GM12878 (cell line): ENCODE measurements at regions not wholly inside any gene's neighbourhood (a gene's known extent, or its start where the extent isn't known, plus 50 kb on each side); places are given as distances from the start of the nearest gene placed in this dataset.

ENCODE experiments used
- ATAC-seq: fragments of 200-7000 bp; cut with Tn5 transposase; 3 replicates; pipeline ENCODE4 v1.9.1; 2020; ENCODE audit warnings: mild to moderate bottlenecking, moderate library complexity
- BruUV-seq: library from RNA; stranded (reverse); fragments of 400-500 nt; replicated peaks from 2 replicates; lab custom pipeline; 2021; lab: Mats Ljungman, UMichigan
- CTCF ChIA-PET: fragments of 300-600 bp; sonication (Branson Sonifier 250); formaldehyde crosslinking; extraction: SDS; loops from one replicate; lab custom pipeline; 2021; ENCODE audit warnings: inconsistent platforms; lab: Yijun Ruan, JAX
- POLR2A ChIA-PET: fragments of 350-600 bp; formaldehyde crosslinking; extraction: SDS; loops from one replicate; lab custom pipeline; 2021; ENCODE audit warnings: inconsistent platforms; lab: Charles Lee
- RAD21 ChIA-PET: fragments of 300-600 bp; sonication (Branson Sonifier 250); formaldehyde crosslinking; loops from one replicate; lab custom pipeline; 2023; ENCODE audit warnings: antibody characterized with exemption; ENCODE audit not compliant: unreplicated experiment; lab: Charles Lee
- SMC1A ChIA-PET: fragments of 300-600 bp; sonication (Branson Sonifier 250); formaldehyde crosslinking; loops from one replicate; lab custom pipeline; 2023; ENCODE audit not compliant: unreplicated experiment, uncharacterized antibody; lab: Charles Lee
- DNase-seq: peaks from one replicate; pipeline ENCODE4 v3.0.0-alpha.2; 2011; ENCODE audit warnings: low read depth, low spot score
- FAIRE-seq: peaks from 3 replicates; lab custom pipeline; 2011; peaks lifted over from hg19 to GRCh38; lab: Jason Lieb, UNC
- H2AFZ ChIP-seq: 2 replicates; pipeline ENCODE4 v1.6.0; 2011; ENCODE audit warnings: low read depth, low read length, control low read depth; ENCODE audit not compliant: control insufficient read depth
- H3K27ac ChIP-seq: 2 replicates; pipeline ENCODE4 v1.5.1; 2011; ENCODE audit warnings: control low read depth; ENCODE audit not compliant: control insufficient read depth, insufficient read depth
- H3K27me3 ChIP-seq, 2 experiments: replicated peaks in 1 of 2; 2 replicates each; pipeline versions ENCODE4 v1.6.0 to v1.6.1; 2011; ENCODE audit warnings: low read length in 1 of 2; ENCODE audit not compliant: control insufficient read depth in 2 of 2, insufficient read depth in 2 of 2
- H3K36me3 ChIP-seq, 2 experiments: 2 replicates each; pipeline ENCODE4 v1.5.1; 2011; ENCODE audit warnings: low read length in 1 of 2; ENCODE audit not compliant: control insufficient read depth in 2 of 2, insufficient read depth in 2 of 2
- H3K4me1 ChIP-seq: 2 replicates; pipeline ENCODE4 v1.6.1; 2011; ENCODE audit warnings: mild to moderate bottlenecking, low read length, moderate library complexity, mixed read lengths; ENCODE audit not compliant: control insufficient read depth, insufficient read depth
- H3K4me2 ChIP-seq: 2 replicates; pipeline ENCODE4 v1.6.0; 2011; ENCODE audit warnings: control low read depth; ENCODE audit not compliant: control insufficient read depth, insufficient read depth
- H3K4me3 ChIP-seq: fragments of 200-600 bp; sonication (generic); 2 replicates; pipeline ENCODE4 v1.5.1; 2016
- H3K79me2 ChIP-seq: 2 replicates; pipeline ENCODE4 v1.6.0; 2011; ENCODE audit warnings: low read length; ENCODE audit not compliant: control insufficient read depth, insufficient read depth
- H3K9ac ChIP-seq: 2 replicates; pipeline ENCODE4 v1.8.0; 2011; ENCODE audit warnings: low read length, control low read depth, mixed read lengths; ENCODE audit not compliant: control insufficient read depth, insufficient read depth
- H3K9me3 ChIP-seq: replicated peaks from 3 replicates; pipeline ENCODE4 v1.5.1; 2011; ENCODE audit warnings: mild to moderate bottlenecking, low read length; ENCODE audit not compliant: control insufficient read depth, insufficient read depth
- H4K20me1 ChIP-seq: 2 replicates; pipeline ENCODE4 v1.6.0; 2011; ENCODE audit not compliant: control insufficient read depth, insufficient read depth
- BACH1 ChIP-seq: fragments of 450-650 bp; IDR thresholded peaks from 2 replicates; pipeline ENCODE4 v1.6.1; 2017; ENCODE audit warnings: mild to moderate bottlenecking, borderline replicate concordance
- ETV6 ChIP-seq, 2 experiments: fragments of 450-650 bp in 1 of 2; IDR thresholded peaks in 1 of 2; conservative IDR thresholded peaks in 1 of 2; 2 replicates each; pipeline ENCODE4 v1.6.1; 2014; ENCODE audit warnings: antibody characterized with exemption in 1 of 2, borderline replicate concordance in 1 of 2, low read depth in 1 of 2, mild to moderate bottlenecking in 1 of 2, moderate library complexity in 1 of 2
- HCFC1 ChIP-seq: fragments of 150-350 bp; IDR thresholded peaks from 2 replicates; pipeline ENCODE4 v1.6.1; 2014; ENCODE audit warnings: low read length
- MEF2B ChIP-seq: fragments of 450-650 bp; IDR thresholded peaks from 2 replicates; pipeline ENCODE4 v1.6.1; 2018; ENCODE audit warnings: mild to moderate bottlenecking, moderate library complexity; ENCODE audit not compliant: partially characterized antibody, poor library complexity, severe bottlenecking
- NFXL1 ChIP-seq: fragments of 450-650 bp; IDR thresholded peaks from 2 replicates; pipeline ENCODE4 v1.6.1; 2017; ENCODE audit warnings: antibody characterized with exemption, mild to moderate bottlenecking, borderline replicate concordance
- SUZ12 ChIP-seq: fragments of 200-600 bp; sonication (generic); IDR thresholded peaks from one replicate; pipeline ENCODE4 v1.6.1; 2018; ENCODE audit warnings: antibody characterized with exemption, mild to moderate bottlenecking; ENCODE audit not compliant: unreplicated experiment
- WGBS: methylation state at CpG from one replicate; pipeline ENCODE4 v1.1.6; 2016; ENCODE audit warnings: low lambda C conversion rate; ENCODE audit not compliant: insufficient replicate concordance, insufficient coverage; ENCODE audit errors: missing lambda C conversion rate; 5-methylcytosine and 5-hydroxymethylcytosine counted together
- in situ Hi-C: fragments of 300-500 bp; cut with MboI; formaldehyde crosslinking; loops from 9 replicates; pipeline ENCODE4 v1.14.3; 2018; ENCODE audit warnings: mixed read lengths
- intact Hi-C: fragments of 100-400 bp; cut with micrococcal nuclease; formaldehyde crosslinking; loops from one replicate; pipeline ENCODE4 v1.14.2; 2022; ENCODE audit not compliant: unreplicated experiment
- TF ChIP-seq, protein P1 (sequence below): fragments of 450-650 bp; IDR thresholded peaks from 2 replicates; pipeline ENCODE4 v1.6.1; 2016; ENCODE audit warnings: mild to moderate bottlenecking, moderate library complexity, borderline replicate concordance
- TF ChIP-seq, protein P2 (sequence below): fragments of 150-350 bp; IDR thresholded peaks from 2 replicates; pipeline ENCODE4 v1.6.1; 2014; ENCODE audit warnings: mild to moderate bottlenecking, low read depth, low read length
- TF ChIP-seq, protein P3 (sequence below): IDR thresholded peaks from 2 replicates; pipeline ENCODE4 v1.6.1; 2012; ENCODE audit warnings: low read depth, low read length, improper control_type of control experiment
- TF ChIP-seq, protein P4 (sequence below): fragments of 450-650 bp; formaldehyde crosslinking; IDR thresholded peaks from 2 replicates; pipeline ENCODE4 v1.5.0; 2022; ENCODE audit warnings: mild to moderate bottlenecking, missing genetic modification characterization

DNA sequence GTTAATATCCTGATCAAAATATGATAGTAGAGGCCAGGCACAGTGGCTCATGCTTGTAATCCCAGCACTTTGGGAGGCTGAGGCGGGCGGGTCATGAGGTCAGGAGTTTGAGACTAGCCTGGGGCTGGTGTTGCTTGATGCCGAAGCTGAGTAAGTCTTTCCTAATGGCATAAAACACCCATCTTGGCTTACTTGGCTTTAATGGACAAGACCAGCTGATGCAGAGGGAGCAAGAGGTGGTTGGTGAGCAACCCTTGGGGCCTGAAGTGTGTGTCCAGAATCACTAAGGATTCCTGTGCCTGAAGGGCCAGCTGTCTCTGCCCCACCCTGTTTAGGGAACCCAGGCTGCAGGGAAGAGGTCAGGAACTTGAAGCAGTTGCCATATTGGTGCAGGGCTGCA lies 217.2 kb downstream of the ARL4C start (continued):
- TF ChIP-seq, protein P1, sequence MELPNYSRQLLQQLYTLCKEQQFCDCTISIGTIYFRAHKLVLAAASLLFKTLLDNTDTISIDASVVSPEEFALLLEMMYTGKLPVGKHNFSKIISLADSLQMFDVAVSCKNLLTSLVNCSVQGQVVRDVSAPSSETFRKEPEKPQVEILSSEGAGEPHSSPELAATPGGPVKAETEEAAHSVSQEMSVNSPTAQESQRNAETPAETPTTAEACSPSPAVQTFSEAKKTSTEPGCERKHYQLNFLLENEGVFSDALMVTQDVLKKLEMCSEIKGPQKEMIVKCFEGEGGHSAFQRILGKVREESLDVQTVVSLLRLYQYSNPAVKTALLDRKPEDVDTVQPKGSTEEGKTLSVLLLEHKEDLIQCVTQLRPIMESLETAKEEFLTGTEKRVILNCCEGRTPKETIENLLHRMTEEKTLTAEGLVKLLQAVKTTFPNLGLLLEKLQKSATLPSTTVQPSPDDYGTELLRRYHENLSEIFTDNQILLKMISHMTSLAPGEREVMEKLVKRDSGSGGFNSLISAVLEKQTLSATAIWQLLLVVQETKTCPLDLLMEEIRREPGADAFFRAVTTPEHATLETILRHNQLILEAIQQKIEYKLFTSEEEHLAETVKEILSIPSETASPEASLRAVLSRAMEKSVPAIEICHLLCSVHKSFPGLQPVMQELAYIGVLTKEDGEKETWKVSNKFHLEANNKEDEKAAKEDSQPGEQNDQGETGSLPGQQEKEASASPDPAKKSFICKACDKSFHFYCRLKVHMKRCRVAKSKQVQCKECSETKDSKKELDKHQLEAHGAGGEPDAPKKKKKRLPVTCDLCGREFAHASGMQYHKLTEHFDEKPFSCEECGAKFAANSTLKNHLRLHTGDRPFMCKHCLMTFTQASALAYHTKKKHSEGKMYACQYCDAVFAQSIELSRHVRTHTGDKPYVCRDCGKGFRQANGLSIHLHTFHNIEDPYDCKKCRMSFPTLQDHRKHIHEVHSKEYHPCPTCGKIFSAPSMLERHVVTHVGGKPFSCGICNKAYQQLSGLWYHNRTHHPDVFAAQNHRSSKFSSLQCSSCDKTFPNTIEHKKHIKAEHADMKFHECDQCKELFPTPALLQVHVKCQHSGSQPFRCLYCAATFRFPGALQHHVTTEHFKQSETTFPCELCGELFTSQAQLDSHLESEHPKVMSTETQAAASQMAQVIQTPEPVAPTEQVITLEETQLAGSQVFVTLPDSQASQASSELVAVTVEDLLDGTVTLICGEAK: no peak
- TF ChIP-seq SUZ12 (no peak), HCFC1 (no peak)

DNA sequence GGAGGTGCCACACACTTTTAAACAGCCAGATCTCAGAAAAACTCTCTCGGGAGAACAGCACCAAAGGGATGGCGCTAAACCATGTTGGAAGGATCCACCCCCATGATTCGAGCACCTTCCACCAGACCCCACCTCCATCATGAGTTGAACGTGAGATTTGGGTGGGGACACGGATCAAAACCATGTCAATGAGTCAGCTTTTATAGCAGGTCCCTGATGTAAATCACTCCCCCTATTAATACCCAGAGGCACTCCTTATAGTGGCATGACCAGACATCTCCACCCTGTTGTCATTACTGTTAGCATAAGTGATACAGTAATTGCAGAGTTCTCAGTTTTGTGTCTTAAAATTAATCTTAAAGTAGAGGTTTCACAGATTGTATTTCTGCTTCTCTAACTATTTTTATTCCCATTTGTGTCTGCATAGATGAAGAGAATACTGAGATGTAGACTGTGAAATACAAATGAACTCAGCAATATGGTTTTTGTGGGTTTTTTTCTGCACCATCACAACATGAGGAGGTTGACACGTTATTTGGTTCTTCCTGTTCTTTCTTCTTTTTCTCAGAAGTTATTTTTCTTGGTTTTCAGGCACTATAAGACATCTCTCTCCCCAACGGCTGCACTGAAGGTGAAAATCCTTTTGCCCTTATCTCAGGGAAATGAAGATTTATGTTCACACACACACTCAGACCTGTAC lies 218.2 kb downstream of the ARL4C start:
- WGBS: 16% methylated on average over 7 of the region's 7 CpGs
- intact Hi-C loops: no loop called here
- Histone ChIP-seq H3K4me1 (no peaks in the 10 kb centered on the region), H2AFZ (no peak overlapping the region), H3K27ac (no peak overlapping the region), H3K9ac (no peak overlapping the region), H3K4me2 (no peak overlapping the region), H4K20me1 (no peaks in the 10 kb centered on the region), H3K79me2 (no peaks in the 10 kb centered on the region), H3K36me3 (no peaks in the 10 kb centered on the region), H3K9me3 (no peaks in the 10 kb centered on the region; the same call in 2 of the 3 replicates), H3K4me3 (no peak overlapping the region), H3K27me3 (no peaks in the 10 kb centered on the region)
- DNase-seq (no peak), FAIRE-seq (no peak), ATAC-seq (no peak)
- CTCF ChIA-PET: no interaction called here
- no TSS peak for BruUV-seq
- SMC1A ChIA-PET: no interaction called here
- POLR2A ChIA-PET: no interaction called here
- in situ Hi-C loops: no loop called here
- RAD21 ChIA-PET: no interaction called here
- TF ChIP-seq MEF2B (no peak), ETV6 (conservative IDR thresholded peaks at IDR 0.05 in 1 of 2, IDR thresholded peaks at IDR 0.05 in 1 of 2; ENCODE audit: borderline replicate concordance in 1 of 2, low read depth in 1 of 2) (no peak), BACH1 (no peak), NFXL1 (no peak)
- TF ChIP-seq, protein P2, sequence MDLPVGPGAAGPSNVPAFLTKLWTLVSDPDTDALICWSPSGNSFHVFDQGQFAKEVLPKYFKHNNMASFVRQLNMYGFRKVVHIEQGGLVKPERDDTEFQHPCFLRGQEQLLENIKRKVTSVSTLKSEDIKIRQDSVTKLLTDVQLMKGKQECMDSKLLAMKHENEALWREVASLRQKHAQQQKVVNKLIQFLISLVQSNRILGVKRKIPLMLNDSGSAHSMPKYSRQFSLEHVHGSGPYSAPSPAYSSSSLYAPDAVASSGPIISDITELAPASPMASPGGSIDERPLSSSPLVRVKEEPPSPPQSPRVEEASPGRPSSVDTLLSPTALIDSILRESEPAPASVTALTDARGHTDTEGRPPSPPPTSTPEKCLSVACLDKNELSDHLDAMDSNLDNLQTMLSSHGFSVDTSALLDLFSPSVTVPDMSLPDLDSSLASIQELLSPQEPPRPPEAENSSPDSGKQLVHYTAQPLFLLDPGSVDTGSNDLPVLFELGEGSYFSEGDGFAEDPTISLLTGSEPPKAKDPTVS: no peak
- TF ChIP-seq, protein P3, sequence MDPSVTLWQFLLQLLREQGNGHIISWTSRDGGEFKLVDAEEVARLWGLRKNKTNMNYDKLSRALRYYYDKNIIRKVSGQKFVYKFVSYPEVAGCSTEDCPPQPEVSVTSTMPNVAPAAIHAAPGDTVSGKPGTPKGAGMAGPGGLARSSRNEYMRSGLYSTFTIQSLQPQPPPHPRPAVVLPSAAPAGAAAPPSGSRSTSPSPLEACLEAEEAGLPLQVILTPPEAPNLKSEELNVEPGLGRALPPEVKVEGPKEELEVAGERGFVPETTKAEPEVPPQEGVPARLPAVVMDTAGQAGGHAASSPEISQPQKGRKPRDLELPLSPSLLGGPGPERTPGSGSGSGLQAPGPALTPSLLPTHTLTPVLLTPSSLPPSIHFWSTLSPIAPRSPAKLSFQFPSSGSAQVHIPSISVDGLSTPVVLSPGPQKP: no peak
- TF ChIP-seq, protein P4, sequence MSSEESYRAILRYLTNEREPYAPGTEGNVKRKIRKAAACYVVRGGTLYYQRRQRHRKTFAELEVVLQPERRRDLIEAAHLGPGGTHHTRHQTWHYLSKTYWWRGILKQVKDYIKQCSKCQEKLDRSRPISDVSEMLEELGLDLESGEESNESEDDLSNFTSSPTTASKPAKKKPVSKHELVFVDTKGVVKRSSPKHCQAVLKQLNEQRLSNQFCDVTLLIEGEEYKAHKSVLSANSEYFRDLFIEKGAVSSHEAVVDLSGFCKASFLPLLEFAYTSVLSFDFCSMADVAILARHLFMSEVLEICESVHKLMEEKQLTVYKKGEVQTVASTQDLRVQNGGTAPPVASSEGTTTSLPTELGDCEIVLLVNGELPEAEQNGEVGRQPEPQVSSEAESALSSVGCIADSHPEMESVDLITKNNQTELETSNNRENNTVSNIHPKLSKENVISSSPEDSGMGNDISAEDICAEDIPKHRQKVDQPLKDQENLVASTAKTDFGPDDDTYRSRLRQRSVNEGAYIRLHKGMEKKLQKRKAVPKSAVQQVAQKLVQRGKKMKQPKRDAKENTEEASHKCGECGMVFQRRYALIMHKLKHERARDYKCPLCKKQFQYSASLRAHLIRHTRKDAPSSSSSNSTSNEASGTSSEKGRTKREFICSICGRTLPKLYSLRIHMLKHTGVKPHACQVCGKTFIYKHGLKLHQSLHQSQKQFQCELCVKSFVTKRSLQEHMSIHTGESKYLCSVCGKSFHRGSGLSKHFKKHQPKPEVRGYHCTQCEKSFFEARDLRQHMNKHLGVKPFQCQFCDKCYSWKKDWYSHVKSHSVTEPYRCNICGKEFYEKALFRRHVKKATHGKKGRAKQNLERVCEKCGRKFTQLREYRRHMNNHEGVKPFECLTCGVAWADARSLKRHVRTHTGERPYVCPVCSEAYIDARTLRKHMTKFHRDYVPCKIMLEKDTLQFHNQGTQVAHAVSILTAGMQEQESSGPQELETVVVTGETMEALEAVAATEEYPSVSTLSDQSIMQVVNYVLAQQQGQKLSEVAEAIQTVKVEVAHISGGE (CRISPR knock-in tag): no peak
